Kasumi-1 (cell line): ENCODE measurements at regions not wholly inside any gene's neighbourhood (a gene's known extent, or its start where the extent isn't known, plus 50 kb on each side); places are given as distances from the start of the nearest gene placed in this dataset.
A peak's percentile ranks its signal among the peaks of the same experiment; 100 is the strongest.

Source experiments
- DNase-seq, 2 experiments: peaks; one replicate each; lab custom pipeline; 2025; lab: John Stamatoyannopoulos, UW

- no peak for DNase-seq
These were observed 1226.3 kb downstream of the PCDH7 start for GRCh38 chr4:31946456-31946855.

DNA sequence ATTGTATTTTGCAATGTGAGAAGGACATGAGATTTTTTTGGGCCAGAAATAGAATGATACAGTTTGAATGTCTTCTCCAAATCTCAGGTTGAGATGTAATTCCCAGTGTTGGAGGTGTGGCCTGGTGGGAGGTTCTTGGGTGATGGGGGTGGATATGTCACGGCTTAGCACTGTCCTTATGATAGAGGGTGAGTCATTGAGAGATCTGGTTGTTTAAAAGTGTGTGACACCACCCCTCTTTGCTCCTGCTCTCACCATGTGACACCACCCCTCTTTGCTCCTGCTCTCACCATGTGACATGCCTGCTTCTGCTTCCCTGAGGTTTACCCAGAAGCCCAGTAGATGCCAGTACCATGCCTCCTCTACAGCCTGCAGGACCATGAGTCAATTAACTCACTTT lies 1226.9 kb downstream of the PCDH7 start:
- DNase-seq = no peak

GRCh38 chr4:31949045-31949444 lies 1228.9 kb downstream of the PCDH7 start:
- DNase-seq = no peak

DNA sequence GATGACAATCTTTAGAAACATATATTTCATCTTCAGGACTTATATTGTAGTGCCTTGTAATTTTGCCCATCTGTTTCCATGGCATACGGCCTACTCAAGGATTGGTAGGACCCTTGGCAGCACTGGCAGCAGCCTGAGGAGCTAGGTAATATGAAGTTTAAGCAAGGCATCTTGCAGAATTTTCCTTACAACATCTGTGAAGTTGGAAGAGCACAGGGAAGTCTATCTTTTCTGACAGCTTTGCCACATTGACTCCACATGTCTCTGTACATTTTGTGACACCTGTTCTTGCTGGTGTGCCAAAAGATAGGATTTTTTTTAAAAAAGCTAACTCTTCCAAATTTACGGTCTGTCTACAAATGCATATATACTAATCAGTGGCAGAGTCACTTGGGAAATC lies 1235.2 kb downstream of the PCDH7 start:
- no peak for DNase-seq

- no peak for DNase-seq
These were observed 1239.8 kb downstream of the PCDH7 start for GRCh38 chr4:31959972-31960371.

DNA sequence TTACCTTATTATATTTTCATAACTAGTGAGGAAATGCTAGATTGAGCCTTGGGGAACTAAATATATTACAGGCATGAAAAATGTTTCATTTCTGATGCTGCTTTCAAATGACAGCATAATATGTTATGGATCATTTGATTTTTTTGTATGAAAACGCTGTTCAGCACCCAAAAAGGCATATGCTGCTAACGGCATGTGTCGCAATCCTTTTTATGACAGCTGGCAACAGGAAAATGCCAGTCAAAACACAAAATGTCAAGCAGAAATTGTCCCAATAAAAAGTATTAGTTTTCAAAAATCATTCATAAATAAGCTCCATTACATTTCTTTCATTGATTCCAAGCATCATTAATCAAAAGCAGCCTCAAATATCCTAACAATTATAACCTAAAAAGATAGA lies 1244.5 kb downstream of the PCDH7 start:
- DNase-seq = no peak

GRCh38 chr4:31968842-31969241 lies 1248.7 kb downstream of the PCDH7 start:
- peak in 1 of 2 experiments; percentile 4 for DNase-seq

DNA sequence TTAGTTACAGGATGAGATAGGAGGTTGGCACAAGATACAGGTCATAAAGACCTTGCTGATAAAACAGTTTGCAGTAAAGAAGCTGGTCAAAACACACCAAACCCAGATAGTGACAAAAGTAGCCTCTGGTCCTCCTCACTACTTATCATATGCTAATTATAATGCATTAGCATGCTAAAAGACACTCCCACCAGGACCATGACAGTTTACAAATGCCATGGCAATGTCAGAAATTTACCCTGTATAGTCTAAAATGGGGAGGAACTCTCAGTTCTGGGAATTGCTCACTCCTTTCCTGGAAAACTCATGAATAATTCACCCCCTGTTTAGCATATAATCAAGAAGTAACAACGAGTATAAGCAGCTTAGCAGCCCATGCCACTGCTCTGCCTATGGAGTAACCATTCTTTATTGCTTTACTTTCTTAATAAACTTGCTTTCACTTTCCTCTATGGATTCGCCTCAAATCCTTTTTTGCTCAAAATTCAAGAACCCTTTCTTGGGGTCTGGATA lies 1254.4 kb downstream of the PCDH7 start:
- DNase-seq = no peak

GRCh38 chr4:31979988-31980387 lies 1259.8 kb downstream of the PCDH7 start:
- DNase-seq = no peak

DNA sequence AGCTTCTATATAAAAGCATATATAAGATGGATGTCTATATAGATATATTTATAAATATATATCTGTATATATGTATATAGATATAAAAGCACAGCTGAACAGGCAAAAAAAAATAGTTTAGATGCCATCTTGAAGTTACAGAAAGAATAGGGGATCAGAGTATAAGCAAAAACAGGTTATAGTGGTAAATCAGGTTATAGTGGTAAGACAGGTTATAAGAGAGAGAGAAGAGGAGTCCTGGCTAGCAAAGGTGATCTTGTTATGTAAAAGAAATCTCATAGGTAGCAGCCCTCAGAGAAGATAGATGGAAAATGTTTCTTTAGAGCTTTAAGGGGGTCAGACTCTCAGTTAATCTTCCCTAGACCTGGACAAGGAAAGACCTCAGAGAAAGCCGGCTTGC lies 1263.1 kb downstream of the PCDH7 start:
- no peak for DNase-seq

GRCh38 chr4:31983677-31984076 lies 1263.5 kb downstream of the PCDH7 start:
- no peak for DNase-seq

DNA sequence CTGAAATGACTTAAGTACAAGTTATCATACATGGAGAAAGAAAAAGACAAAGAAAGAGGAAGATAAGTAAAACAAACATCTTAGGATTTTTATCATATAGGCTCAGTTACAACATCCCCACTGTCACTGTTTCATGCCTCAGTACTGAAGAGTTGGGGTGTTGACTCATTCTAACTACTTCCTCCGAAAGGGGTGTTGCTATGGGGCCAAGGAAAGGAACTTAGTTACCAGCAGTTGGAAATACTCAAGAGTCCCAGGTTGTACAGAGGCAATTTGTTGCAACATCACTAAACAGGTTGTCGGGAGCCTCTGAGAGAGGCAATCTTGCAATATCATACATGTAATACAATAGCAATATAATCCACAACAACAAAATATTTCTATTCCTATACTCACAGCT lies 1264.7 kb downstream of the PCDH7 start:
- DNase-seq = peak; percentile 85 to 89

GRCh38 chr4:31995943-31996901 lies 1276.1 kb downstream of the PCDH7 start:
- no peak for DNase-seq

DNA sequence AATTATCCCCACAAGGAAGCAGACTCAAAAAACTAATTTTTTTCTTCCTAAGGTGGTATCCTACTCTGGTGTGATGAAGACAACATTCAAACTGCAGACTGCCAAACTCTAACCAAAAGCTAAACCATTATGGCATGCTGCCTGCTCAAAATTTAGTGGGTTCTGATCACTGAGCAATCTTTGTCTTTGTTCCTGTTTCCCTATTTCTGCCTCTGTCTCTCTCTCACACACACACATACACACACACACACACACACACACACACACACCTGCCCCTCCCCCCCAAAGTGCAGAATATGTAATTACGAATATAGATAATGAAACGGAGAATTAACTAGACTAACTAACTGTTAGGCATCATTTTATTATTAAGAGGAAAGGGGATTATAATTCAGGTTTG lies 1278.6 kb downstream of the PCDH7 start:
- peak in 1 of 2 experiments; percentile 5 for DNase-seq

GRCh38 chr4:31999848-32000247 lies 1279.7 kb downstream of the PCDH7 start:
- DNase-seq = no peak

DNA sequence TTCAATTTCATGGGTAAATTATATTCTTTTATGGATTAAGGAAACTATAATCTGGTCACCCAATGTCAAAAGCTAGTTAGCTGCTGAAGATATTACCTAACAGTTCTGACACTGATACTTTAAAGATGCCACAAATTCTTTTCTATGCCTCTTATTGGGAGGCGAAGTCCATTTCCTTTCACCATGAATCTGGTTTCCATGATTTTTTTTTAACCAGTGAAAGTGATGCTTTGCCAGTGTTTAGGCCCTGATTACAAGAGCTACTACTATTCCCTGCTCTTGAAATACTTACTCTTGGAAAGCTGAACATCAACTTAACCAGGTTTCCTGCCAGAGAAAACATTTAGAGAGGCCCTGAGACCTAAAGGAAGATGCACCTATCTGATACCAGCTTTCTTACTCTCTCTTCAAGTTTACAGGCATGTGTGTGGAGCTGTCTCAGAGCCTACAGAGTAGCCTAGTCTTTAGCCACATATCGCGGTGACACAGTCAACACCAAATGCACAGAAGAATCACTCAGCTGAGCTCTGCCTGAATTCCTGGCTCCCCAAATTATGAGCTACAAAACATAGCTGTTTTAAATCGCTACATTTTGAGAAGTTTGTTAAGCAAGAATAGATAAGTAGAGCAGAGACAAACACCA lies 1280.8 kb downstream of the PCDH7 start:
- DNase-seq = no peak

- DNase-seq = no peak
These were observed 1282.0 kb downstream of the PCDH7 start for GRCh38 chr4:32002037-32002747.

- DNase-seq = no peak
These were observed 1283.4 kb downstream of the PCDH7 start for GRCh38 chr4:32003548-32003947.

GRCh38 chr4:32010221-32010620 lies 1290.1 kb downstream of the PCDH7 start:
- no peak for DNase-seq

DNA sequence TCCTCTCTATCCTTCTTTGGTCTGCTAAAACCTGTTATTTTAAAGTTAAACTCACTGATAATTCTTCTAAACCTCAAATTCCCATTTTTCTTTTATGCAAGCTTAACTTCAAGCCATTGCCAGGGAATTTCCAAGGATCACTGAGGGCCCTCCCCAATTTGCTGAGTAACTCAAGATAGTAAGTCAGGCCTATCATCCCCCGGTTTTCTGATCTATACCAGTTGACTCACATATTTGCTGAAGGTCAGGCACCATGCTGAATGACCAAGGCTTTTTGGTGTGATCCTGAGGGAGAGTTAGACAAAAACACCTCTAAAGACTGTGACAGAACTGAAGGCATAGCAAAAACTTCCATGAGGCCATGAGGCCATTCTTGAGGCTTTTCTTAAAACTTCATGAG lies 1301.9 kb downstream of the PCDH7 start:
- no peak for DNase-seq

DNA sequence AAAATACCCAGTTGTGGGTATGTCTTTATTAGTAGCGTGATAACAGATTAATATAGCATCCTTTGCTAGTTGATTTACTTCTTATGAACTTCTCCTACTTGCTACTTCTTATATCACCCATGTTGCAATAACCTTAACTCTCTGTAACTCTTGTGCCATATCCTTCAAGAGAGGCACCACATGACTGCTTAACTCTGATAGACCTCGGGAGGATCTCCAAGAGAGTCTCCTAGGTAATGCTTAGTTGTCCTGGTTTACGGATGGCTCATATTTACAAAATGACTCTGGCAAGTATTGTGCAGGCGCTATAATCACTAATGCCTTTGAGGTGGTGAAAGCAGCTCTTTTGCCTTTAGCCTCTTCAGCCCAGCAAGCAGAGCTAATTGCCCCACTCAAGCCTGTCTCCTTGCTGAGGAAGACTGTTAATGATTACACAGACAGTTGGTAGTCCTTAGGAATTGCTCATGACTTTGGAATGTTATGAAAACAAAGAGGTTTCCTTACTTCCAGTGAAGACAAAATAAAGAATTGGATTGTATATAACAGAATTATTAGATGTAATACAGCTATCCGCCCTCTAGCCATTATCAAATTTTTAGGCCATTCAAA lies 1305.8 kb downstream of the PCDH7 start:
- no peak for DNase-seq

- DNase-seq = no peak
These were observed 1310.2 kb downstream of the PCDH7 start for GRCh38 chr4:32030406-32030805.
